PC-3 (cell line): ENCODE measurements at regions not wholly inside any gene's neighbourhood (a gene's known extent, or its start where the extent isn't known, plus 50 kb on each side); places are given as distances from the start of the nearest gene placed in this dataset.

ENCODE experiments used
- ATAC-seq: fragments of 200-7000 bp; cut with Tn5 transposase; 2 replicates; pipeline ENCODE4 v1.9.1; 2020; ENCODE audit warnings: mild to moderate bottlenecking, moderate library complexity
- BruUV-seq: library from RNA; stranded (reverse); fragments of 400-500 nt; replicated peaks from 2 replicates; lab custom pipeline; 2021; lab: Mats Ljungman, UMichigan
- CTCF ChIA-PET: fragments of 300-600 bp; sonication (Branson Sonifier 250); formaldehyde crosslinking; loops from one replicate; lab custom pipeline; 2022; ENCODE audit warnings: antibody characterized with exemption; lab: Charles Lee
- POLR2A ChIA-PET: fragments of 300-600 bp; sonication (Branson Sonifier 250); formaldehyde crosslinking; loops from one replicate; lab custom pipeline; 2022; ENCODE audit warnings: antibody characterized with exemption; ENCODE audit not compliant: unreplicated experiment; lab: Charles Lee
- DNase-seq: peaks from one replicate; pipeline ENCODE4 v3.0.0-alpha.2; 2015
- H2AFZ ChIP-seq: fragments of 300-600 bp; sonication (generic); 2 replicates; pipeline ENCODE4 v1.6.0; 2016; ENCODE audit warnings: antibody characterized with exemption, low read length
- H3F3A ChIP-seq: fragments of 300-600 bp; sonication (generic); one replicate; pipeline ENCODE4 v1.6.0; 2017; ENCODE audit warnings: antibody characterized with exemption, low read length, control low read depth, mild to moderate bottlenecking; ENCODE audit not compliant: unreplicated experiment
- H3K27ac ChIP-seq: fragments of 300-600 bp; sonication (generic); 2 replicates; pipeline ENCODE4 v1.5.1; 2016; ENCODE audit warnings: mild to moderate bottlenecking, low read length
- H3K27me3 ChIP-seq: fragments of 300-600 bp; sonication (generic); 2 replicates; pipeline ENCODE4 v1.6.1; 2016; ENCODE audit warnings: low read length, mixed read lengths
- H3K36me3 ChIP-seq: fragments of 300-600 bp; sonication (generic); 2 replicates; pipeline ENCODE4 v1.6.1; 2016; ENCODE audit warnings: low read depth, mixed run types, low read length, mixed read lengths
- H3K4me1 ChIP-seq: fragments of 300-600 bp; sonication (generic); 2 replicates; pipeline ENCODE4 v1.5.1; 2016; ENCODE audit warnings: low read length; ENCODE audit not compliant: insufficient read depth
- H3K4me2 ChIP-seq: fragments of 300-600 bp; sonication (generic); 2 replicates; pipeline ENCODE4 v1.6.0; 2016; ENCODE audit warnings: low read length
- H3K4me3 ChIP-seq: fragments of 300-600 bp; sonication (generic); 2 replicates; pipeline ENCODE4 v1.5.1; 2016; ENCODE audit warnings: mild to moderate bottlenecking, low read length, mixed read lengths
- H3K79me2 ChIP-seq: fragments of 300-600 bp; sonication (generic); 2 replicates; pipeline ENCODE4 v1.6.1; 2017; ENCODE audit warnings: low read length, mixed read lengths
- H3K9ac ChIP-seq: fragments of 300-600 bp; sonication (generic); 2 replicates; pipeline ENCODE4 v1.6.0; 2016; ENCODE audit warnings: mild to moderate bottlenecking, low read length
- H3K9me2 ChIP-seq: fragments of 300-600 bp; sonication (generic); replicated peaks from 2 replicates; pipeline ENCODE4 v1.6.1; 2016; ENCODE audit warnings: mixed run types, low read length, mixed read lengths
- H3K9me3 ChIP-seq: fragments of 300-600 bp; sonication (generic); 2 replicates; pipeline ENCODE4 v1.6.1; 2016; ENCODE audit warnings: low read length, mixed read lengths
- H4K20me1 ChIP-seq: fragments of 300-600 bp; sonication (generic); 2 replicates; pipeline ENCODE4 v1.6.1; 2016; ENCODE audit warnings: low read length, mixed read lengths
- CTCF ChIP-seq: fragments of 300-600 bp; sonication (generic); conservative IDR thresholded peaks from 2 replicates; pipeline ENCODE4 v1.5.1; 2017; ENCODE audit warnings: antibody characterized with exemption, low read depth, mild to moderate bottlenecking, low read length
- EZH2 ChIP-seq: fragments of 300-600 bp; sonication (generic); IDR thresholded peaks from one replicate; pipeline ENCODE4 v1.6.1; 2017; ENCODE audit warnings: antibody characterized with exemption, mild to moderate bottlenecking, low read length; ENCODE audit not compliant: unreplicated experiment
- EZH2phosphoT487 ChIP-seq: fragments of 300-600 bp; sonication (generic); IDR thresholded peaks from 2 replicates; pipeline ENCODE4 v1.6.1; 2018; ENCODE audit warnings: mild to moderate bottlenecking, antibody characterized with exemption, low read length, borderline replicate concordance
- intact Hi-C: fragments of 100-400 bp; cut with micrococcal nuclease; formaldehyde crosslinking; loops from 2 replicates; pipeline ENCODE4 v1.9.0; 2023

- ChIA-PET CTCF (no interaction called here), POLR2A (no interaction called here)
- intact Hi-C loops: no loop called here
- Histone ChIP-seq H3K4me1 (no peaks in the 10 kb centered on the region), H3F3A (no peaks in the 10 kb centered on the region), H3K36me3 (no peaks in the 10 kb centered on the region), H3K27ac (no peak overlapping the region), H3K27me3 (no peaks in the 10 kb centered on the region), H3K9me2 (no peaks in the 10 kb centered on the region), H3K4me3 (no peak overlapping the region), H4K20me1 (no peaks in the 10 kb centered on the region), H3K4me2 (no peak overlapping the region), H2AFZ (no peak overlapping the region), H3K79me2 (no peaks in the 10 kb centered on the region), H3K9ac (no peak overlapping the region), H3K9me3 (no peaks in the 10 kb centered on the region)
- DNase-seq (no peak), ATAC-seq (no peak)
- TF ChIP-seq EZH2phosphoT487 (no peak), EZH2 (no peak), CTCF (no peak)
- no TSS peak for BruUV-seq
Observed at GRCh38 chr11:128198216-128198772, 389.1 kb downstream of the ETS1 start.

- Histone ChIP-seq H3K27me3 (no peaks in the 10 kb centered on the region), H3K27ac (no peak overlapping the region), H3K9me2 (no peaks in the 10 kb centered on the region), H3K4me1 (no peaks in the 10 kb centered on the region), H3K4me2 (no peak overlapping the region), H4K20me1 (no peaks in the 10 kb centered on the region), H3K4me3 (no peak overlapping the region), H2AFZ (no peak overlapping the region), H3K79me2 (no peaks in the 10 kb centered on the region), H3K9ac (no peak overlapping the region), H3K36me3 (no peaks in the 10 kb centered on the region), H3K9me3 (no peaks in the 10 kb centered on the region), H3F3A (no peaks in the 10 kb centered on the region)
- CTCF ChIA-PET: no interaction called here
- BruUV-seq: no TSS peak
- POLR2A ChIA-PET: interaction anchor here (0.6 kb wide), 1 partner anchor 65 kb away, joined by 6 read pairs; no protein-coding TSS in a partner anchor
- intact Hi-C loops: no loop called here
- DNase-seq: no peak
- no peak for TF ChIP-seq CTCF
- TF ChIP-seq EZH2phosphoT487: no peak
- no peak for TF ChIP-seq EZH2
- ATAC-seq: no peak
Observed at GRCh38 chr11:128196235-128196634, 391.1 kb downstream of the ETS1 start.

GRCh38 chr11:128195756-128196155 is 391.6 kb downstream of the ETS1 start:
- POLR2A ChIA-PET: interaction anchor here (0.6 kb wide), 2 partner anchors 65 to 429 kb away, joined by 3 to 6 read pairs; no protein-coding TSS in a partner anchor
- H3K27me3 ChIP-seq: no peaks in the 10 kb centered on the region
- no peaks in the 10 kb centered on the region for H3K4me1 ChIP-seq
- H3K27ac ChIP-seq: no peak overlapping the region
- CTCF ChIA-PET: no interaction called here
- H3K36me3 ChIP-seq: no peaks in the 10 kb centered on the region
- DNase-seq: no peak
- H3K9me3 ChIP-seq: no peaks in the 10 kb centered on the region
- H3F3A ChIP-seq: no peaks in the 10 kb centered on the region
- TF ChIP-seq CTCF (no peak), EZH2phosphoT487 (no peak), EZH2 (no peak)
- no peak overlapping the region for H3K4me3 ChIP-seq
- no peaks in the 10 kb centered on the region for H4K20me1 ChIP-seq
- no peak overlapping the region for H3K4me2 ChIP-seq
- H2AFZ ChIP-seq: no peak overlapping the region
- H3K79me2 ChIP-seq: no peaks in the 10 kb centered on the region
- H3K9me2 ChIP-seq: no peaks in the 10 kb centered on the region
- no peak for ATAC-seq
- no TSS peak for BruUV-seq
- intact Hi-C loops: no loop called here
- H3K9ac ChIP-seq: no peak overlapping the region
